ENCODE measurements at regions not wholly inside any gene's neighbourhood (a gene's known extent, or its start where the extent isn't known, plus 50 kb on each side); places are given as distances from the start of the nearest gene placed in this dataset.

GRCh38 chr1:29673669-29674626 lies 437.6 kb downstream of the PTPRU start:
- Mint-ChIP-seq H3K36me3 (ENCODE audit: low read depth) (no peaks in the 10 kb centered on the region), H3K27ac (ENCODE audit: unreplicated experiment) (no peak overlapping the region), H3K4me3 (ENCODE audit: unreplicated experiment) (no peak overlapping the region), H3K27me3 (ENCODE audit: low read depth) (peaks cover 5% of the 10 kb centered on the region), H3K4me1 (ENCODE audit: low read depth) (peaks cover 5% of the 10 kb centered on the region), H3K9me3 (ENCODE audit: low read depth) (no peaks in the 10 kb centered on the region)
- DNase-seq (ENCODE audit: low spot score): peak; percentile 54
- TF ChIP-seq CTCF (IDR thresholded peaks at IDR 0.05): no peak

- H3K4me3 Mint-ChIP-seq (ENCODE audit: unreplicated experiment): no peak overlapping the region
- DNase-seq (ENCODE audit: low spot score): no peak
- H3K27me3 Mint-ChIP-seq (ENCODE audit: low read depth): peaks cover 6% of the 10 kb centered on the region
- H3K27ac Mint-ChIP-seq (ENCODE audit: unreplicated experiment): no peak overlapping the region
- no peaks in the 10 kb centered on the region for H3K9me3 Mint-ChIP-seq (ENCODE audit: low read depth)
- peaks cover 5% of the 10 kb centered on the region for H3K4me1 Mint-ChIP-seq (ENCODE audit: low read depth)
- TF ChIP-seq CTCF (IDR thresholded peaks at IDR 0.05): no peak
- no peaks in the 10 kb centered on the region for H3K36me3 Mint-ChIP-seq (ENCODE audit: low read depth)
Observed at GRCh38 chr1:29673228-29673500, 436.8 kb downstream of the PTPRU start.

GRCh38 chr1:29672416-29673227 lies 436.3 kb downstream of the PTPRU start:
- no peak for TF ChIP-seq CTCF (IDR thresholded peaks at IDR 0.05)
- peak; percentile 52 for DNase-seq (ENCODE audit: low spot score)
- no peaks in the 10 kb centered on the region for H3K36me3 Mint-ChIP-seq (ENCODE audit: low read depth)
- peaks cover 9% of the 10 kb centered on the region for H3K27me3 Mint-ChIP-seq (ENCODE audit: low read depth)
- no peak overlapping the region for H3K4me3 Mint-ChIP-seq (ENCODE audit: unreplicated experiment)
- H3K9me3 Mint-ChIP-seq (ENCODE audit: low read depth): no peaks in the 10 kb centered on the region
- H3K4me1 Mint-ChIP-seq (ENCODE audit: low read depth): peaks cover 5% of the 10 kb centered on the region
- H3K27ac Mint-ChIP-seq (ENCODE audit: unreplicated experiment): no peak overlapping the region

DNA sequence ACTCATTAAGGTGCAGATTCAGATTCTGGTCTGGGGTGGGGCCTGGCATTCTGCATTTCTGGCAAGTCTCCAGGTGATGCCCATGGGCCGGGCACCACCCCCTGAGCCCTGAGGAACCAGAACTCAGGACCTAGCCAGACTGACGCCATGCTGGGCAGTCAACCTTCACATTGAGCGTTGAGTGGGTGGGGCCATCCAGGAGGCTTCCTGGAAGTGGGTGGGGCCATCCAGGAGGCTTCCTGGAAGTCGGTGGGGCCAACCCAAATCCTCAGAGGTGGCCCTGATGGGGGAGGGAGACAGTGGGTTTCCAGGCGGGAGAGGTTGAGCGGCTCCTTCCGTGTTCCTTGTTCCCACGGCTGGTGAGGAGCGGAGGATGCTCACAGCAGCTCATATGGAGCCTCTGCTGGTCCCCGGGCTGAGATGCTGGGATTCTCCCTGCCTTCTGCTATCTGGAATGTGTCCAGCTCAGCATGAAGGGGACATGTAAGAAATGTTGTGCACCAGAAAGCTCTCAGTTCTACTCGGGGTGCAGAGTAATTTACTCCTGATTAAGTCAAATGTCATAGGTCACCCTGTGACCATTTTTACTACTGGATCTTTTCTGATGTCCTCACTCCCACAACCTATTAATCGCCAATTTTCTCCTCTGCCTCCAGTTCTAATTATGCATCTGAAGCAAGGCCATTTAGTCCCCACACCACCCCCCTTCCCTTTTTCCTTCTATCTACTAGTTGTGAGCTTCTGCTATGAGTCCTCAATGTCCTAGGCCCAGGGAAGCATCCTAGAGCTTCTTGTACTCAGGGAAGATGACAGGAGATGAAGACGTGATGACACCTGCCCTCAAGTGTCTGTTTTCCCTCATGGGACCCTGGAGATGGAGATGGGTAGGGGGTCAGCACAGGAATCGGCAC lies 435.4 kb downstream of the PTPRU start:
- no peak for DNase-seq (ENCODE audit: low spot score)
- H3K27ac Mint-ChIP-seq (ENCODE audit: unreplicated experiment): no peak overlapping the region
- peaks cover 5% of the 10 kb centered on the region for H3K4me1 Mint-ChIP-seq (ENCODE audit: low read depth)
- H3K27me3 Mint-ChIP-seq (ENCODE audit: low read depth): peaks cover 14% of the 10 kb centered on the region
- H3K36me3 Mint-ChIP-seq (ENCODE audit: low read depth): no peaks in the 10 kb centered on the region
- H3K9me3 Mint-ChIP-seq (ENCODE audit: low read depth): no peaks in the 10 kb centered on the region
- no peak for TF ChIP-seq CTCF (IDR thresholded peaks at IDR 0.05)
- no peak overlapping the region for H3K4me3 Mint-ChIP-seq (ENCODE audit: unreplicated experiment)

DNA sequence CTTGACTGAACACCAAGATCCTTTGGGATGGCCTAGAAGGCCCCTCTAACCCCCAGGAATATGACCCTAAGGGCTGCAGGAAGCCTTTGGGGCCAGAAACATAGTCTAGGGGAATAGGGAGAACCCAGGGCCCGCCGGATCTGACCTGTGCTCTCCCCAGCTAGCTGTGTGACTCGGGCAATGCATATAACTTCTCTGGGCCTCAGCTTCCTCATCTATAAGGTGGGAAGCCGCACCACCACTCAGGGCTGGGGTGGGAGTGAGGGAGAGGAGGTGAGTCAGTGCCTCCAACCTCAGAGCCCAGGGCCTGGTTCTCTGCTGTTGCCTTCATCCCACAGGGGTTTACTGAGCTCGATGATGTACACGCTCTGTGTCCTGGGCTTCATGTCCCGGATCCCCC lies 434.4 kb downstream of the PTPRU start:
- peaks cover 5% of the 10 kb centered on the region for H3K4me1 Mint-ChIP-seq (ENCODE audit: low read depth)
- peaks cover 20% of the 10 kb centered on the region for H3K27me3 Mint-ChIP-seq (ENCODE audit: low read depth)
- H3K4me3 Mint-ChIP-seq (ENCODE audit: unreplicated experiment): no peak overlapping the region
- no peak for TF ChIP-seq CTCF (IDR thresholded peaks at IDR 0.05)
- H3K27ac Mint-ChIP-seq (ENCODE audit: unreplicated experiment): no peak overlapping the region
- H3K36me3 Mint-ChIP-seq (ENCODE audit: low read depth): no peaks in the 10 kb centered on the region
- no peaks in the 10 kb centered on the region for H3K9me3 Mint-ChIP-seq (ENCODE audit: low read depth)
- DNase-seq (ENCODE audit: low spot score): no peak
